Stimulated activated CD4-positive, alpha-beta T cell treated with anti-CD3 and anti-CD28 coated beads, Interleukin-1b, Interleukin-23, amount 100 ng/mL, for 24 hours (primary cell): ENCODE measurements at regions not wholly inside any gene's neighbourhood (a gene's known extent, or its start where the extent isn't known, plus 50 kb on each side); places are given as distances from the start of the nearest gene placed in this dataset.

Experiments
- DNase-seq, 4 experiments: peaks; one replicate each; pipeline ENCODE4 v3.0.0-alpha.2; 2020; ENCODE audit warnings: low read depth in 4 of 4, low spot score in 1 of 4

DNA sequence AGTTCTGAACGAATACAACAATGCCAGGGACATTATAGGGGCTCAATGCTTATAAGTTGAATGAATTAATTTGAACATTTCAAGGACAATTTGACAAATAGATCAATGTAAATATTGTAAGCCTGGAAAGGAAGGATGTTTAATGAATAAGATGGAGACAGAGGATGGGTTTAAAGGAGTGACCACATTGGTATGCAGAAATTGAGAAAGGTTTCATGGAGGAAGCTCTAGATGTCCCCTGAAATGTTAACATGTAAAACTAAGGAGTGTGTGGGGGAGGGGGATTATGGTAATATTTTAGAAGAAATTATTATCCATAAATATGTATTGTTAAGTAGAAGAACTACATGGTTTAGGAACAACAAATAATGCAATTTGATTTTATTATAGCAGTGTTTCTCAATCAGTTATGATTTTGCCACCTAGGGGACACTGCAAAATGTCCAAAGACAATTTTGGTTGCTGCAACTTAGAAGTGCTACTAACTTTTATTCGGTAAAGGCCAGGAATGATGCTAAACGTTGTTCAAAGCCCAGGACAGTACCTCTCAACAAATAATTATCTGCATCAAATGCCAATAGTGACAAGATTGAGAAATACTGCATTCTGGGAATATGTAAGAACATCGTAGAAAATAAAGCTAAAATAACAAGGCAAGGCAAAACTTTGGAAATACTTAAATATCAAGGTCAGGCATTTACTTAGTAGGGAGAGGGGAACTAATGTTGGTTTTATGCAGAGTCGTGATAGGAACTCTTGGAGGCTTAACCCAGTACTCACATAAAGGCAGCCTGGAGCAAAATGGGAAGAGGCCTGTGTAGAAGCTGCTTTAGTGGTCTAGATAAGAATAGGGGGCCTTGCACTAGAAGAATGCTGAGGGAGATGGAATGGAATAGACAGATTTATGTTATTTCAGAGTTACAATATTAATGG, 686.9 kb upstream of the CITED2 start:
- DNase-seq = no peak

DNA sequence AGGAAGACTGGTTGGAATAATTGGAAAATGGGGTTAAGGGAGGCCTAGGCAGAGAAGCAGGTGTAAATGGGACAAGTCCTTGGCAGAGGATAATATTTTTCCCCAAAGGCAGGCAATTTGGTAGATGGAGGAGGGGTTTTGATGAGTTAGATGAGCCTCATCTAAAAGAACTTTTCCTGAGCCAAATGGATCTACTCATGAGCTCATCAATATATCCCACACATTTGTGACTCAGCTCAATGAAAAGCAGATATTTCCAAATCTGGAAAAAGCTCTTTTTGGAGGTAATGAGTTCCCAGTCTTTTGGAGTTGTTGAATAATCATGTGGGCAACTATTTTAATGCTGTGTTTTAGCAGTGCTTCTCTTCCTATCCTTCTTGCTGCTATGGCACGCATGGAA, 685.5 kb upstream of the CITED2 start:
- DNase-seq = no peak

DNA sequence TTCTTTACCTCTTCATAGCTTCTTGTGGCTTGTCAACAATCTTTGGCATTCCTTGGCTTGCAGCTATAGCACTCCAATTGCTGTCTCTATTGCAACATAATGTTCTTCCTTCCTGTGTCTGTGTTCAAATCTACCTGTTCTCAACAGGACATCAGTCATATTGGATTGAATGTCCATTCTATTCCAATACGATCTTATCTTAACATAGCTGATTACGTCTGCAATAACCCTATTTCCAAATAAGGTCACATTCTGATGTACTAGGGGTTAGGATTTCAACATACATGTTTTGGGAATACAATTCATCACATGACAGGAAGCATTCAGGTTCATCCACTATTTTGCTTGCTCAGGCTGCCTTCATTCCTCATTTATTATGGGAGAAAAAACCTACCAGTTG, 684.4 kb upstream of the CITED2 start:
- no peak for DNase-seq

DNA sequence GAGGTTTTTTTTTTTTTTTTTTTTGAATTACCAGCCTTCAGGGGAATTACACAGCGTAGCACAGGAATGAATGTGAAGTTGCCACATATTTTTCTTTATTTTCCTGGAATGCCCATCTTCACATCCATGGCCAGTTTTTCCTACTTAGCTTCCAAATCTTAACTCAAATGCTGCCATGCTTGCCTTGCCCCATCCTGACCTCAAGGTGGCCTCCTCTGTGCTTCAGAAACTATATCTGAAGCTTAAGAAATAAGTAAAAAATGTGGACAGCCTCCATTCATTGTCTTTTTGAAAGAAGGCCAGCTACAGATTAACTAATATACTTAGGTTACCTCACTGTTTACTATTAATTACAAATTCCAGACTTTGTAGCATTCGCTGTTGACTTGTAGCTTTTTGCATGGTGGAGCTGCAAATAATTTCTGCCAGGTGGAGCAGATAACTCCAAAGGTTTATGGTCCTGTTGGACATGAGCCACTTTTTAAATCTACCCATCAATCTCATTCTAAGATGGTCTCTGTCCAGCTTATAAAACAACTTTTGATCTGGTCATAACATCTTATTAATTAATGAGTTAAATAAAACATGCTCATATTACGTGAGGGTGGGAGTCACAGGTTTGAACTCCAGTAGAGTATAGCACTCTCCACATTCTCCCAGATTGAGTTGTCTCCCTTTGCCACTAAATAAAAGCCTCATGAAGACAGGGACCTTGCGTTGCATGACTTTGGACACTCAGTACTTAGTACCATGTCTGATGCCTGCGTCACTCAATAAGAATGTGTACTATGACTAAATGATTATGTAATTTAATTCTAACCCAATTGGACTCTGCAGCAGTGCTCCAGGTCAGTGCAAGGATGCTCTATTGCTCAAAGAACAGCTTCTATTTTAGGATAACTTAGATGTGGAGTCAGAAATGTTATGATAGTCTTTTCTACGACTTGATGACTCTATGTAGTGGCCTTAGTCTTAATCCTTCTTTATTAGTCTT, 678.6 kb upstream of the CITED2 start:
- no peak for DNase-seq

DNA sequence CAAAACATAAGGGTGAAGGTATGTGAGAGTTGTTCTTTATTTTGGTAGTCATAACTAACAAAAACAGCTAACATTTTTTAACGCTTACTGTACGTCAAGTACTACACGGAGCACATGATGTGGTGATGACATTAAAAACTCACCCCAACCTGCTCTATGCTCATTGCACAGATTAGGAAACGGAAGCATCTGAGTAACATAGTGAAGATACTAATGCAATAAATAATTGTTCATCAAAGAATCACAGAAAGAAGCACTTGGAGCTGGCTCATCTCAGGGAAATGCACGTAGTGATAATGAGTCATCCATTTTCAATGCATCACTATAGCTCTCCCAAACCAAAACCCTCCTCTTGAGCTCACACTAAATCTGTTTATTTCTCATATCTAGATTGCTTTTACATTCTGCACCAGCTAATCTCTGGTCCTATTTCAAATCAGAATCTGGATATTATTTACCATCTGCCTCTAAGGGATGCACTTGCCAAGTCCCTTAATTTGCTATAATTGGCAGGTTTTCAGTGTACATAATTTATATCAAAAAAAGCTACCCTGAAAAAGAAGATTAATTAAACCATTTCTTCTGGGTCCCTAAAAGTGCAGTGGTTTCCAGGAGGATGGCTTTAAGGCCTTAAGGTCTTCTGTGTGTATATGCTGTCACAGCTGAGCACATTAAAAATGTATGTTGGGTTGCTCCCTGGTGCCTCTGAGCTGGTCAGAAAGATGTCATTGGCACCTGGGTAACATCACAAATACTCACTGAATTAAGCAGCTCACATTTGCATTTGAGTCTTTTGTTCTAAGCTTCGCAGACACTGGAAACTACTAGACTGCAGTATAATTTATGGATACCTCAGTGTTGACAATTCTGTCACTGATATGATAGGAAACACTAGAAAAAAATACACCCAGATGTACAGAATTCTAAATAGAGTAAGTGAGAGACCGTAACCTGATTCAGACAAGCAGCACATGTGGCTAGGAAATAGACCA, 677.4 kb upstream of the CITED2 start:
- DNase-seq = no peak

DNA sequence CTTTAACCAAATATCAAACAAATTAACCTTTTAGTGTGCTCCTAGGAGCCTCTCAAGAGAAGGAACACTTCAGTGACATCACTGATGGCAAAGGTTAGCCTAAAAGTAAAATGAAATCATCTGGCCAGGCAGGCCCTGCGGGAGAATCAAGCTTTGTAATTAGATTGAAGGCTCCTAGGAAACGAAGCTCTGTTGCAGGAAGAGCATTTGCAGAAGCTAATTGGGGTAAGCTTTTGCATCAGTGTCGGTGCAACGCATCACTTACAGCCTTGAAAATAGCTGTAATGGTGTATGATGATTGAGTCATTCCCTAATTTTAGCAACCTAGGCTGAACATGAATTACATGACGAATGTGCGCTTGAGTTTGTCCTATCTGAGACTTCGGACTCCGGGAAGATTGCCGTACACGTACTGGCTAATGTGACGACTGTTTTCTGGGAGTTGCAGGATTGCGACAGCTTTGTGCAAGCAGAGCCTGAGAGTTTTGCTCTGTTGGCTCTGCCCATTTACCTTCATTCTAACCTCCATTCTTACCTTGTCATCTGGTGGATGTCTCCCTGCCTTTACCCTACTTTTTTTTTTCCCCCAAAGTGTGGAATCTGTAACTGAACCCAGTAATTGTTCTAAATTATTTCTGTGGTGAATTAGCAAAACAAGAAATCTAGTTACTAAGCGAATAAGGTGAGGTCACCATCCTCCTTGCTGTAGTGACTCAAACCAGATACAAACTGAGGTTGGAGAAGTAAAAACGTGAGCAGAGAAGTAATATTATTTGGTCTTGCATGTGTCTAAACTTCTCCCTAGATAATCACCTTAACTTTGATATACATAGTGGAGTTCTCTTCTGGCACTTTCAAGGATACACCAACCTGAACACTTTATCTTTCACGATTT, 675.9 kb upstream of the CITED2 start:
- DNase-seq = no peak

DNA sequence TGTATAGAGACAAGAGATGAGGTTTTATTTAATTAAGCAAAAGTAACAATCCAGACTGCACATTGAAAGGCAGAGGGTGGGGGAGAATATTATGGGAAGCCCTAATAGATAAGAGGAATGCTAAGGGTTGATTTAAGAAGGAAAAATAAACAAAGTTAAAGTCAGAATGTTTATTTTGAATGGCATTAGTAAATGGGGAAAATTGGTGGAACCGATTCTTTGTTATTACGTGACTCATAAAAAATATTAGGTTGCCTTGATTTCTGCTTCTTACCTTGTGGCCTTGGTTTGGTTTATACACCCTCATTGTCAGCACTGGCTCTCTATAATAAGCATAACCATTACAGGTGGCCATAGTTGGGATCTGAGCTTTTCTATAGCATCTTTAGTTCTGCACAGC, 674.8 kb upstream of the CITED2 start:
- no peak for DNase-seq

DNA sequence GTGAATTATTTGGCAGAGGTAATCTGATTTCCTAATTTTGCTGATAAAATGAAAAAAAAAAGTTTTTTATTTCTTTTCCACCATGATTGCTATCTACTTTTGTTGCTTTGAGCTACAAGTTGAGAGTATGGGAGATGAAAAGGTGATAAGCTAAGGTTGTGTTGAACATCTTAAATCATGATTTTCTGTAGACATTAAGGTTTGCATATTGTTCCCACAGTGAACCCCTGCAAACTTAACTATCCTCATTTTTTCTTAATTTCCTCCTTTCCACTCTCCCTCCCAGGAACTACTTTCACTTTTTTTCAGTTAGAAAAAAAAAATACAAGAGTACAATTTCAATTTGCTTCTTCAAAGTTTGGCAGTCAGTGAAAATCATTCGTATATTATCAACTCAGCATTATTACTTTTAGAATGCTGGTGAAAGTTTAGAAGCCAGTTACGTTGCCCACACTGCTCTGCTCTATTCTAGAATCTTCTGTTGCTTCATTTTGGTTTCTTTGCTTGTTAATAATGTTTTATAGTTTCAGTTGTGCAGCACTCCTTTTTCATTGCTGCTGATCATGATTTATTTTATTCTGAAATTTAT, 673.8 kb upstream of the CITED2 start:
- DNase-seq = no peak

DNA sequence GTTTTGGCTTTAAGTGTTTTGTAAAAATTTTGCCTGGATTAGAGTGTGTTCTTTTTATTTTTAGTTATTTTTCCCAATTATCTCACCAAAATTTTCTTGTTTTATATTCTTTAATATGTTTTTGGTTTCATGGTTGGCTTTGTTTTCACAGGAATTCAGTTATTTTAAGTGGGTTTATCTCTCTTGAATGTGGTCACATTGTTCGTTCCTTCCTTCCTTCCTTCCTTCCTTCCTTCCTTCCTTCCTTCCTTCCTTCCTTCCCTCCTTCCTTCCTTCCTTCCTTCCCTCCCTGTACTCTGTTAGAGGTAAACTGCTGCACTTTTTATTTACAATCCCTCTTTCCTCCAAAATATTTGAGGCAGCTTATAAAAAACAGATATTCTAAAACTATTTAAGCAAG, 672.9 kb upstream of the CITED2 start:
- no peak for DNase-seq

DNA sequence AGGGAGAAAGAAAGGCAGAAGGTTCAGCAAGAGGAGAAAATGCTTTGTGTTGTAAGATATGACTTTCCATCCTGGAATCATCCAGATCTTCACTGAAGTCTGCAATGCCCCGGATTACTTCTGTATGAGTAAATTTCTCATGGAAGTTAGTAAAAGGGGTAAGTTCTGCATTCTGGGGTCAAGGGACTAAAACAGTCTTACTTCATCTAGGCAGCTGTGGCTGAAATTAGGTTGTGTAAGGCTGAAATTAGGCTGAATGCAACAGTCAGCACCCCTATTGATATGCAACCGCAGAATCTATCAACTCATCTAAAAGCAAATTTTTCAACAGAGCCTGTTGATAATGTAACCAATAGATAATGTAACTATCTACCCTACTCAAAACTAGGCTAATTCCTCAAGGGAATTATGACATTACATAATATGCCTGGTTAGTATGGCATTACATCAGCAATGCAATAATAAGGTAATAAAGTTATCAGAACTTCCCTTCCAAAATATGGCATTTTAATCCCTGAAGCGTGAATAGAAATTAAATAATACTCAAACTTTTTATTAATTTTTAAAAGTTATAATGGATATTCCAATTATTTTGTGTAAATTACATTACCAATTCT, 671.7 kb upstream of the CITED2 start:
- no peak for DNase-seq

DNA sequence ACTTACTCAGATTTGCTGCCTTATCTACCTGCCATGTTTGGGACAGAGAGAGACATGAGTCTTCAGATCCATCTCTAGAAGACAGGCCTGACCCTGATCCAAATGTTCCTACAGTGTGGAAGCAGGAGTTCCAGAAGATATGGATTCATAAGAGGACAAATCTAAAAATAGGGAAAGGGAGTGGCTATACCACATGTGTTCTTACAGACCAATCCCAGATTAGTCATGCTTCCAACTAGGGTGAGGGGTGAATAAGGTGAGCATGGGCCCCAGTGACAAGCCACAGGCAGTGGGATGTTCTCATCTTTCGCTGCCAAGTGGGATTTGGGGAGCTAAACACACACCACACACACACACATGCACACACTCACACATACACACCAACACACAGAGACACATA, 670.7 kb upstream of the CITED2 start:
- DNase-seq = no peak

DNA sequence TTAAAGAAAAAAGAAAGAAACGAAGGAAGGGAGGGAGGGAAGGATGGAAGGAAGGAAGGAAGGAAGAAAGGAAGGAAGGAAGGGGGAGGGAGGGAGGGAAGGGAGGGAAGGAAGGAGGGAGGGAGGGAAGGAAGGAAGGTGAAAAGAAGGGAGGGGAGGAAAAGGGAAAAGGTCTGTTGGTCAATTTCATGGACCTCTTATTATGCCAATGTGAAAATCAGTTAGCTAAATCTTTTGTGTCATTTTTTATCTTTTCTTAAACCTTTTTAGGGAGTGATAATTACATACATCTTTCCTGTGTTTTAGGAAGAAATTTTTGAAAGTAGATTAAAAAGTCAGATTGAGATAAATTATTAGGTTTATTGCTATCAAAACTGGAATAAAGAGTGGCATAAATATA, 670.2 kb upstream of the CITED2 start:
- no peak for DNase-seq

DNA sequence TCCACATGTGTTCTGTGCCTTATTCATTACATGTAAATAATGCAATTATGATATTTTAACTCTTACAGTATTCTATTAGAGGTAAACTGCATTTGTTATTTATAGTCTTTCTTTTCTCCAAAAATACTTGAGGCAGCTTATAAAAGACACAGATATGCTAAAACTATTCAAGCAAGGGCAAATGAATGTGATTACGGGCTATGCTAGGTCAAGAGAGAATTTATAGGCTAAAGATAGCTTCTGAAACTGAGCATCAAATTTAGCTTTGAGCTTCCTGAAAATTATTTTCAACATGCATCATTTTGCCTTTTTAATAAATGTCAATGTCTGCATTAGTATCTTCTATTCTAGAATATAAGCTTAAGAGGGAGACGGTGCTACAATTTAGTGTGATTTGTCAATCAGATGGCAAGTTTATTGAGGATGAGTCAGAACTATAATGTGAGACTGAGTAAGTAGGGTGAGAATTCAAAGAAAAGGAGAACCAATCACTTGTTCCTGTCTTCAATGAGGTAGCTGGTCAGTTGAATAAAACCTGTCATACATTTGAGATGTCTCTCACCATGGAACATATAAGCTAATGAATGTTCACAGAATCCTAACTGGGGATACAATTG, 669.4 kb upstream of the CITED2 start:
- DNase-seq = no peak

DNA sequence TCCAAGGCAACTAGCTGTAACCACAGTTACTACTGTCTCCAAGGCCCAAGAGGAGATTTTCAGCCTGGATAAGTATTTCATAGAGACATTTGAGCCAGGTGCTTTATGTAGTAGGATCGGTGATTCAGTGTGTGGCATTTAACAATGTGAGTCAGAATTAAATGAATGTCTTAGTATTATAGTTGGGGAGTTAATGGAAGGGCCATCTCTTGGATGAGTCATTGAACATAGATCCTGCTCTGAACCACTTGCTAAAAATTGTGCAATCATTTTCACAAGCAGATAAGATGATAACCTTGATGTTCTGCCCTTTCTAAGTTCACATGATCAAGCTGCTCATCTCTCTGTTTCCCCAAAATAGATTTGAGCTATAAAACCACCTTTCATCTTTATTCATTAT, 668.9 kb upstream of the CITED2 start:
- DNase-seq = no peak

DNA sequence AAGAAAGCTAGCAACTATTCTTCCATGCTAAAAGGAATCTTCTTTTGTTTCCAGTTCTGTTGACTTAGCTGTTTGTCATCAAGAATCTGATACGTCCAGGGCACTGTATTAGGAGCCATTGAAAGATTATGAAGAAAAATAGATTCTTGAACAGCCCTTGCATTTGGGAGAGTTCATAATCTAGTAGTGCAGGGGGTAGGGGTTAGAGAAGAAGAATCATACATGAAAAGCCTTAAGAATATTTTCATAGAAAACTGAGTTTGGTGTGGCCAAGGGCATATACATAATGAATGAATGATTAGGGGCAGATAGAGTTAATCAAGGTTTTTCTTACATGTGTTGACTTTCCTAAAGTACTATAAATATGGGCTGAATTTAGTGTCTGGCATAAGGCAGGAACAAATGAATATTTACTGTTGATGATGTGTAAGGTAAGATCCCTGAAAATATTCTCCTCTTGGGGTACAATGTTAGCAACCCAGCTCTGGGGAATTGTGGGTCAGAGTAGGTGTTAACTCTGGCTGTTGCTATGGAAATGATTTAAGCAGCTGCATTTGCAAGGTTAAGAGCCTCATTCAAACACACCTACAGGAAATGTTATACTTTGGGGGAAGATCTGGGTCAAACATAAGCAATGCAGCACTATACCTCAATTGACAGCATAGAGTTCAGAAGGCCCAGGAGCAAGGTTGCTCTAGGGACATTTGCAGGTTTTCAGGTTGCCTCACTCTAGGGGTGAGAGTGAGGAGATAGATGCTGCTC, 667.3 kb upstream of the CITED2 start:
- DNase-seq = no peak

DNA sequence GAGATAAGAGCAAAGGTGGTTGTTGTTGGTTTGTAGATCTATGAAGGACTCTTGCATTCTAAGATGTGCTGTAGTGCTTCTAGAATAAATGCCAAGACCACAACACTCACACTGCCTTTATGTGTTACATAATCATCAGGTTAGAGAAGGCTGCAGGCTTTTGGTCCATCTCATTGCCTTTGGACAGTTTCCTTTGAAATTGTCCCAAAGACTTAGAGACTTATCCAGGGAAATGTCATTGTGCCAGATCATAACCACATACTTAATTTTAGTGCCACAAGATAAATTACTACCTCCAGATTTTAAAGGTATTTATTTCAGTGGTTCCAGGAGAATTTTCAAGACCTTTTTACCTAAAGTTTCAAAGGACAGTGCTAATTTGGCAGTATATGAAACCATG, 666.6 kb upstream of the CITED2 start:
- DNase-seq = no peak

DNA sequence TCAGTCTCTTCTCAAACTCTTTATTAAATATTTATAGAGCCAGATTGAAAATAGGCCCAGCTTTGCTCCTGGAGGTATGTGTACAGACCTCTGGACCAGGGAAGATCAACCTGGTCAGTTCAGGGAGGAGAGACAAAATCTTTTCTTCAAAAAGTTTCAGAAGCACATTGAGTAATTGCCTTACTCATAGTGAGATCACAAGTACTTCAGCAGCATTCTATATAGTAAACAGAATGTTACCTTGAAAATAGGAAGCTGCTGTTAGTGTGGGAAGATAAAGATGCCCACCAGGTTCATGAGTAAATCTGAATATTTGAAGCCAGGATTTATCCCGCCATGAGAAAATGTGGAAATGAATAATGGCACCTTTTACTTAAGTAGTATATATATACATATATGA, 665.9 kb upstream of the CITED2 start:
- no peak for DNase-seq

DNA sequence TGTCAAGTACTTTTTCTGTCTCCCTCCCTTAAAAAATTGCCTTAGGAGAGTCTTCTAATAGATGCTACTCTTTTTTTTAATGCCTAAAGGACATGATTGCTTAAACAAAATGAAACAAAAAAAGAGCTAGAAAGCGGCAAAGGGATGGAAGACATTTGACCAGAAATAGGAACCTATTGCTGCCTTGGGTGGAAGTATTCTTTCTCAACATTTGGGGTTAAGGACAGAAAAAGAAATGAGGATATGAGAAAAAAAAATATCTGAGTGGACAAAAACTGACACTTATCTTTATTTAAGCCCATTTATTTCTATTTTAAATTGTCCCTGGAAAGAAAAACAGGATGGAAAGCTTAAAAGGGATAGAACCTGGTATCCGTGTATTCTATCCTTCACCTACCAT, 664.9 kb upstream of the CITED2 start:
- DNase-seq = no peak
